ENCODE measurements at regions not wholly inside any gene's neighbourhood (a gene's known extent, or its start where the extent isn't known, plus 50 kb on each side); places are given as distances from the start of the nearest gene placed in this dataset.

- TF ChIP-seq CTCF (IDR thresholded peaks at IDR 0.05) (no peak), POLR2A (IDR thresholded peaks at IDR 0.05) (no peak)
These were observed 247.0 kb upstream of the CCDC54 start for GRCh38 chr3:107130089-107130700.
